CD14-positive monocyte (primary cell): ENCODE measurements at regions not wholly inside any gene's neighbourhood (a gene's known extent, or its start where the extent isn't known, plus 50 kb on each side); places are given as distances from the start of the nearest gene placed in this dataset.

ENCODE experiments used
- DNase-seq, 3 donors: peaks; one replicate each; pipeline ENCODE4 v3.0.0-alpha.2; 2011 to 2022
- H2AFZ ChIP-seq: 2 replicates; pipeline ENCODE4 v1.6.0; 2012; ENCODE audit warnings: mild to moderate bottlenecking, low read depth, low read length, inconsistent platforms; ENCODE audit not compliant: insufficient read depth, poor library complexity, severe bottlenecking
- H3K27ac ChIP-seq, 2 donors: 1 replicate in 1 of 2; 2 replicates in 1 of 2; pipeline ENCODE4 v1.5.1; 2012 to 2013; ENCODE audit warnings: low read length in 2 of 2, control low read depth in 1 of 2, inconsistent platforms in 1 of 2, low read depth in 1 of 2, mild to moderate bottlenecking in 1 of 2
- H3K27me3 ChIP-seq, 2 donors: one replicate each; pipeline versions ENCODE4 v1.6.0 to v1.6.1; 2011 to 2013; ENCODE audit warnings: low read length in 2 of 2; ENCODE audit not compliant: control insufficient read depth in 2 of 2, insufficient read depth in 2 of 2
- H3K36me3 ChIP-seq, 2 donors: replicated peaks in 1 of 2; 1 replicate in 1 of 2; 2 replicates in 1 of 2; pipeline versions ENCODE4 v1.5.1 to v1.6.1; 2012 to 2013; ENCODE audit warnings: low read length in 2 of 2, control low read depth in 1 of 2, inconsistent platforms in 1 of 2, mild to moderate bottlenecking in 1 of 2; ENCODE audit not compliant: insufficient read depth in 2 of 2, control insufficient read depth in 1 of 2
- H3K4me1 ChIP-seq, 2 donors: 1 replicate in 1 of 2; 2 replicates in 1 of 2; pipeline versions ENCODE4 v1.5.1 to v1.6.1; 2012 to 2013; ENCODE audit warnings: low read length in 2 of 2, control low read depth in 1 of 2, inconsistent platforms in 1 of 2, mild to moderate bottlenecking in 1 of 2, moderate library complexity in 1 of 2; ENCODE audit not compliant: insufficient read depth in 2 of 2, control insufficient read depth in 1 of 2
- H3K4me2 ChIP-seq: replicated peaks from 2 replicates; pipeline ENCODE3; 2012; ENCODE audit warnings: low read length, moderate library complexity, mild to moderate bottlenecking; ENCODE audit not compliant: poor library complexity, severe bottlenecking; ENCODE audit errors: extremely low read depth
- H3K4me3 ChIP-seq, 3 experiments: fragments of 200-600 bp in 1 of 3; sonication (generic) in 1 of 3; replicated peaks in 1 of 3; 1 replicate in 2 of 3; 2 replicates in 1 of 3; pipeline ENCODE4 v1.5.1; 2011 to 2013; ENCODE audit warnings: low read length in 3 of 3, mild to moderate bottlenecking in 3 of 3, control low read depth in 2 of 3, low read depth in 2 of 3, inconsistent platforms in 1 of 3, moderate library complexity in 1 of 3
- H3K79me2 ChIP-seq: 2 replicates; pipeline ENCODE4 v1.6.0; 2012; ENCODE audit warnings: mild to moderate bottlenecking, control low read depth, inconsistent platforms, low read length, moderate library complexity; ENCODE audit not compliant: insufficient read depth
- H3K9ac ChIP-seq: 2 replicates; pipeline ENCODE4 v1.6.0; 2017; ENCODE audit warnings: low read length, mild to moderate bottlenecking; ENCODE audit not compliant: insufficient read depth, poor library complexity, severe bottlenecking
- H3K9me3 ChIP-seq, 2 donors: replicated peaks in 1 of 2; 1 replicate in 1 of 2; 2 replicates in 1 of 2; pipeline versions ENCODE4 v1.5.1 to v1.6.1; 2012 to 2013; ENCODE audit warnings: low read length in 2 of 2, control low read depth in 1 of 2; ENCODE audit not compliant: control insufficient read depth in 1 of 2, insufficient read depth in 1 of 2
- H4K20me1 ChIP-seq: 2 replicates; pipeline ENCODE4 v1.6.0; 2012; ENCODE audit warnings: mild to moderate bottlenecking, low read length, control low read depth, moderate library complexity; ENCODE audit not compliant: insufficient read depth
- H3K27ac Mint-ChIP-seq, 7 donors: one replicate each; pipeline ENCODE4 v1.8.0; 2020; ENCODE audit warnings: mild to moderate bottlenecking in 7 of 7, mixed read lengths in 7 of 7, moderate library complexity in 6 of 7, inconsistent platforms in 2 of 7
- H3K27me3 Mint-ChIP-seq, 3 donors: one replicate each; pipeline ENCODE4 v1.8.0; 2021 to 2022; ENCODE audit warnings: low read depth in 3 of 3, mild to moderate bottlenecking in 3 of 3, mixed read lengths in 3 of 3, moderate library complexity in 3 of 3, inconsistent platforms in 1 of 3
- H3K36me3 Mint-ChIP-seq, 2 donors: one replicate each; pipeline ENCODE4 v1.8.0; 2020; ENCODE audit warnings: mixed read lengths in 2 of 2, inconsistent platforms in 1 of 2, mild to moderate bottlenecking in 1 of 2
- H3K4me1 Mint-ChIP-seq: one replicate; pipeline ENCODE4 v1.8.0; 2020; ENCODE audit warnings: mild to moderate bottlenecking, mixed read lengths
- H3K4me3 Mint-ChIP-seq, 2 donors: one replicate each; pipeline ENCODE4 v1.8.0; 2020; ENCODE audit warnings: mild to moderate bottlenecking in 2 of 2, mixed read lengths in 2 of 2, moderate library complexity in 1 of 2
- H3K9me3 Mint-ChIP-seq, 7 donors: one replicate each; pipeline ENCODE4 v1.8.0; 2020 to 2022; ENCODE audit warnings: mixed read lengths in 7 of 7, mild to moderate bottlenecking in 6 of 7, moderate library complexity in 6 of 7, inconsistent platforms in 2 of 7
- CTCF ChIP-seq: fragments of 200-600 bp; IDR thresholded peaks from one replicate; pipeline ENCODE4 v1.8.0; 2022; ENCODE audit warnings: antibody characterized with exemption, mild to moderate bottlenecking
- WGBS: methylation state at CpG from one replicate; pipeline ENCODE4 v1.1.5; 2013; ENCODE audit warnings: missing lambda C conversion rate; ENCODE audit not compliant: insufficient coverage; 5-methylcytosine and 5-hydroxymethylcytosine counted together
- intact Hi-C, 2 donors: fragments of 100-400 bp; cut with micrococcal nuclease; formaldehyde crosslinking; loops; one replicate each; pipeline versions ENCODE4 v1.15.0 to v1.15.1; 2023

DNA sequence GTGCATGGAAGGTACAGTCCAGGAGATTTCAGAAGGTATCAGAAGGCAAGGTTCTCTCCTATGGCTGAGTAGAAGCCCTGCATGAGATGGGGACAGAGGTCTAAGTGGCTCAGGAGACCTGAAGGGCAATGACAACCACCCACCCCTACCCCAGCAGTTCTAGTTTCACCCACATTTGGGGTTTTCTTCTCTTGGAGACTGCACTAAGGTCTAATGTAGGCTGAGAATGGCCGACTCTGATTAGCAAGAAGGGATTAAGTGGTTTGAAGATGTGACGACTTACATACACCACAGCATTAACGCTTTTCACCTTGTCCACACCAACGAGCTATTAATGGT is 71.7 kb upstream of the SOX5 start:
- H3K4me3 Mint-ChIP-seq: no peak overlapping the region
- Histone ChIP-seq H3K4me2 (no peak overlapping the region), H3K9me3 (no peaks in the 10 kb centered on the region), H4K20me1 (no peaks in the 10 kb centered on the region), H3K36me3 (no peaks in the 10 kb centered on the region), H3K27ac (no peak overlapping the region), H3K9ac (no peak overlapping the region), H3K4me3 (no peak overlapping the region), H3K4me1 (no peaks in the 10 kb centered on the region), H2AFZ (no peak overlapping the region), H3K27me3 (no peaks in the 10 kb centered on the region), H3K79me2 (no peaks in the 10 kb centered on the region)
- intact Hi-C loops: no loop called here
- no peak for TF ChIP-seq CTCF
- H3K36me3 Mint-ChIP-seq: no peaks in the 10 kb centered on the region
- no peak for DNase-seq
- no CpG with 5 or more reads among the region's 4 CpGs for WGBS
- H3K9me3 Mint-ChIP-seq: peaks cover 0 to 7% (median 4%) of the 10 kb centered on the region in 7 donors
- no peak overlapping the region for H3K27ac Mint-ChIP-seq
- H3K27me3 Mint-ChIP-seq: no peaks in the 10 kb centered on the region
- H3K4me1 Mint-ChIP-seq: no peaks in the 10 kb centered on the region

DNA sequence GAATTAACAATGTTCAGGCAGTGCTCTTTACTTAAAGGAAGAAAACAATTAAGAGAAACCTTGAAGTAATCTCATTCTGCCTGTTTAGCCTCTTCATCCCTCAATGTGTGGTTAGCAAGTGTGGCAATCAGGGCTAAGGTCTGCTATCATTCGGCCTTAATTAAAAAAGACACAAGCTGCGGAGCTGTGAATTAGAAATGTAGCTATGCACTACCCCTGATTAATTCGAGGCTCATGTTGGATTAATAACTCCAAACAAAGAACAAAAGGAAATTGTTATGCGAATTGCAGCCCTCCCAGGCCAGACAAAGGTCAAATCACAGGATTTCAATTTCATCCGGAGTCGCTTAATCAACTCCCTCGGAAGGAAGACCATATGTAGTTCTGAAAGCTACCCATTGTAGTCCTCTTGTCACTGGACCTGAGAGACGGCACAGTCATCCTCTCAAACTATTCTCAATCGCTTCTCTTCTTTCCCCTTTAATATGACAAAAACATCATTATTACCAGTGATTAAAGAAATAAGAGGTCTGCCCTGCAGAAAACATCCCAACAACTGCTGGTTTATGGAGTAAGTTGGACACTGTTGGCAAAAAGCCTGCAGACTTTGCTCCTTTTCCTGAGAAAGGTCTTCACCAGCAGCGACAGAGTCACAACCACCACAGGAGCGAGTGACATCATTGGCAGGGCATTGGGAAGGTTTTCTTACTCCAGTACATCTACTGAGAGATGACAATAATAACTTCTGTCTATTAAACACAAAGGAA is 71.1 kb upstream of the SOX5 start:
- Histone ChIP-seq H3K27ac (no peak overlapping the region), H3K4me2 (no peak overlapping the region), H3K4me3 (no peak overlapping the region), H2AFZ (no peak overlapping the region), H3K27me3 (no peaks in the 10 kb centered on the region), H3K4me1 (no peaks in the 10 kb centered on the region), H3K79me2 (no peaks in the 10 kb centered on the region), H3K36me3 (no peaks in the 10 kb centered on the region), H3K9me3 (no peaks in the 10 kb centered on the region), H3K9ac (no peak overlapping the region), H4K20me1 (no peaks in the 10 kb centered on the region)
- Mint-ChIP-seq H3K36me3 (no peaks in the 10 kb centered on the region), H3K27me3 (no peaks in the 10 kb centered on the region), H3K9me3 (peaks cover 0 to 7% (median 4%) of the 10 kb centered on the region in 7 donors), H3K27ac (no peak overlapping the region), H3K4me1 (no peaks in the 10 kb centered on the region), H3K4me3 (no peak overlapping the region)
- TF ChIP-seq CTCF: no peak
- intact Hi-C loops: no loop called here
- DNase-seq: no peak
- 95% methylated on average over 5 of the region's 11 CpGs for WGBS
